Left ventricle myocardium inferior (tissue), 1 donor: ENCODE measurements at regions not wholly inside any gene's neighbourhood (a gene's known extent, or its start where the extent isn't known, plus 50 kb on each side); places are given as distances from the start of the nearest gene placed in this dataset.

Experiments used
- DNase-seq: peaks from one replicate; pipeline ENCODE4 v3.0.0-alpha.2; 2020
- H3K27ac ChIP-seq: fragments of 200-600 bp; replicated peaks from 2 replicates; pipeline ENCODE4 v1.8.0; 2021
- H3K27me3 ChIP-seq: fragments of 200-600 bp; 2 replicates; pipeline ENCODE4 v1.8.0; 2021; ENCODE audit warnings: low read depth
- H3K36me3 ChIP-seq: fragments of 200-600 bp; 2 replicates; pipeline ENCODE4 v1.8.0; 2021
- H3K4me1 ChIP-seq: fragments of 200-600 bp; 2 replicates; pipeline ENCODE4 v1.8.0; 2021
- H3K4me3 ChIP-seq: fragments of 200-600 bp; 2 replicates; pipeline ENCODE4 v1.8.0; 2021; ENCODE audit warnings: mild to moderate bottlenecking, moderate library complexity
- H3K9me3 ChIP-seq: fragments of 200-600 bp; replicated peaks from 2 replicates; pipeline ENCODE4 v1.8.0; 2021
- intact Hi-C: fragments of 100-400 bp; cut with micrococcal nuclease; formaldehyde crosslinking; loops from one replicate; pipeline ENCODE4 v1.11.0; 2022
- TF ChIP-seq, protein P1 (sequence below): fragments of 200-600 bp; IDR thresholded peaks from 2 replicates; pipeline ENCODE4 v1.8.0; 2021; ENCODE audit warnings: antibody characterized with exemption, mild to moderate bottlenecking, borderline replicate concordance
- donor health status: DM: no; HTN: yes; CAD: no; lungs with severe emphysema.

DNA sequence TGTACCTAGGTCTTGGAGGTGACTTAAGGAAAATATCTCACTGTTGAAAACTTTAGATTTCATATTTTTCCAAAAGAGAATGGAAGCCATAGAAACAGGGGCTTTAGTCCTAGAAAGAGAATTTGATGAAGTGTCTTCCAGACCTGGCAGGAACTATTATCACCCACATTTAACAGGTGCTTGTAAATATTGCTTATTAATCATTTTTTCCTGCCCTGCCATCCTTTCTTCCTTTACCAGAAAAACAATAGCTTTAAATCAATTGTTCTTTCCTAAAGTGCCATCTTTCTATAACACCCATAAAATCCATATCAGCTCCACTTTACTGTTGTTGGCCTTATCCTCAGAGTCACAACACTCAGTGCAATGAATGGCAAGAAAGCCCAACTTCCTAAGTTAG, 350.9 kb downstream of the YTHDC2 start:
- intact Hi-C loops: no loop called here
- no peak for DNase-seq
- H3K4me1 ChIP-seq: no peaks in the 10 kb centered on the region
- no peaks in the 10 kb centered on the region for H3K36me3 ChIP-seq
- TF ChIP-seq, protein P1, sequence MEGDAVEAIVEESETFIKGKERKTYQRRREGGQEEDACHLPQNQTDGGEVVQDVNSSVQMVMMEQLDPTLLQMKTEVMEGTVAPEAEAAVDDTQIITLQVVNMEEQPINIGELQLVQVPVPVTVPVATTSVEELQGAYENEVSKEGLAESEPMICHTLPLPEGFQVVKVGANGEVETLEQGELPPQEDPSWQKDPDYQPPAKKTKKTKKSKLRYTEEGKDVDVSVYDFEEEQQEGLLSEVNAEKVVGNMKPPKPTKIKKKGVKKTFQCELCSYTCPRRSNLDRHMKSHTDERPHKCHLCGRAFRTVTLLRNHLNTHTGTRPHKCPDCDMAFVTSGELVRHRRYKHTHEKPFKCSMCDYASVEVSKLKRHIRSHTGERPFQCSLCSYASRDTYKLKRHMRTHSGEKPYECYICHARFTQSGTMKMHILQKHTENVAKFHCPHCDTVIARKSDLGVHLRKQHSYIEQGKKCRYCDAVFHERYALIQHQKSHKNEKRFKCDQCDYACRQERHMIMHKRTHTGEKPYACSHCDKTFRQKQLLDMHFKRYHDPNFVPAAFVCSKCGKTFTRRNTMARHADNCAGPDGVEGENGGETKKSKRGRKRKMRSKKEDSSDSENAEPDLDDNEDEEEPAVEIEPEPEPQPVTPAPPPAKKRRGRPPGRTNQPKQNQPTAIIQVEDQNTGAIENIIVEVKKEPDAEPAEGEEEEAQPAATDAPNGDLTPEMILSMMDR: no peak
- peaks cover under 1% of the 10 kb centered on the region for H3K27me3 ChIP-seq
- H3K27ac ChIP-seq: no peak overlapping the region
- no peak overlapping the region for H3K4me3 ChIP-seq
- H3K9me3 ChIP-seq: peaks cover 12% of the 10 kb centered on the region

DNA sequence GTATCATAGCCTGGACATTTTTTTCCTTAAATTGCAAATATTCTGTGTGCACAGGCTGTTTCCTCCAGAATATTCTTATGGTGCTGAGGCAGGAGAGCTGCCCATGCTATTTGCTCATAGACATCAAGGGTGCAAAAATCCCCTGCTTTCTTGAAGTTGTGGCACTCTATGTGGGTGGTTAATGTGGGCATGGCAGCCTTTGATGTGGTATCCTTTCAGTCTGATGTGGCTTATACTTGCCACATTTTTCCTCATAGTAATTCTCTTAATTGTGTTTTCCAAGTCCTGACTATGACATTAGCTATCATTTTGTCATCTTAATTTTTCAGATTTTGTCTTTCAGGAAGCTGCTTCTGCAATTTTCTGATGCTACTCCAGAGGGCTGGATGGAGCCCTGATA, 353.3 kb downstream of the YTHDC2 start:
- intact Hi-C loops: no loop called here
- H3K36me3 ChIP-seq: no peaks in the 10 kb centered on the region
- H3K9me3 ChIP-seq: peaks cover 4% of the 10 kb centered on the region
- DNase-seq: no peak
- no peak overlapping the region for H3K4me3 ChIP-seq
- H3K27me3 ChIP-seq: peaks cover 7% of the 10 kb centered on the region
- TF ChIP-seq, protein P1: no peak
- H3K4me1 ChIP-seq: no peaks in the 10 kb centered on the region
- H3K27ac ChIP-seq: no peak overlapping the region

DNA sequence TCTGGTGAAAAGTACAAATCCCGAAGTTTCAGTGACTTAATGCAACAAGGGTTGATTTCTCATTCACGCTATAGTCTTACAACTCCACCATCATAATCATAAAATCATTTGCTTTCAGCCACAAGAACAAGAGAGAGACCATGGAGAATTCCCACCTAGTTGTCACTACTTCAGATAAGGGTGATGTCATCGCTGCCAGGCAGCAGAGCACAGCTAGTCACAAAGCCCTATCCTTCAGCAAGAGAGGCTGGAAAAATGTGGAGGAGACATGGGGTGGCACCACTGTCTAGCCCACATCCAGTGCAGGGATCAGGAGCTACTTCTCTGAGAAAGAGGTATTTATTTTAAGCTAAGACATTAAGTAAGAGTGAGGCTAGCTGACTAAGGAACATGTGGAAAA, 356.1 kb downstream of the YTHDC2 start:
- no peaks in the 10 kb centered on the region for H3K4me1 ChIP-seq
- TF ChIP-seq, protein P1: no peak
- H3K27me3 ChIP-seq: peaks cover 7% of the 10 kb centered on the region
- no peak overlapping the region for H3K27ac ChIP-seq
- H3K4me3 ChIP-seq: no peak overlapping the region
- no peaks in the 10 kb centered on the region for H3K36me3 ChIP-seq
- intact Hi-C loops: no loop called here
- H3K9me3 ChIP-seq: peaks cover 4% of the 10 kb centered on the region
- no peak for DNase-seq

DNA sequence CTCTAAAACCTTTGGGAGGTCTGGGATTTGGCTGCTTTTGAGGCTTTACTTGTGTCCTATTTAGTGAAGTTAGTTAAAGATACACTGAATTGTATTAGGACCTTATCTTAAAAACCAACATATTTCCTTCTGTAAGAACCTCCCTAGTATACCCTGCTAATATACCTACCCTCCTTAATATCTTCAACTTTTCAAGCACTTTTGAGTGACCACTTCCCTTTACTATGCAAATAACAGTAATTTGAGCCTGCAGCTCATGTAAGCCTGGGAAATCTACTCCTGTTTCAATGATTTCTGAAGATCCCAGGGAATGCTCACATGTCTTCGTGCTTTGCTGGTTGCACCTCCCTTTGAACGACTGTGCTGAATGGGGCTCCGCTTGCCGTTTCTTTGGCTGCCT, 358.5 kb downstream of the YTHDC2 start:
- intact Hi-C loops: no loop called here
- H3K36me3 ChIP-seq: no peaks in the 10 kb centered on the region
- no peak for DNase-seq

DNA sequence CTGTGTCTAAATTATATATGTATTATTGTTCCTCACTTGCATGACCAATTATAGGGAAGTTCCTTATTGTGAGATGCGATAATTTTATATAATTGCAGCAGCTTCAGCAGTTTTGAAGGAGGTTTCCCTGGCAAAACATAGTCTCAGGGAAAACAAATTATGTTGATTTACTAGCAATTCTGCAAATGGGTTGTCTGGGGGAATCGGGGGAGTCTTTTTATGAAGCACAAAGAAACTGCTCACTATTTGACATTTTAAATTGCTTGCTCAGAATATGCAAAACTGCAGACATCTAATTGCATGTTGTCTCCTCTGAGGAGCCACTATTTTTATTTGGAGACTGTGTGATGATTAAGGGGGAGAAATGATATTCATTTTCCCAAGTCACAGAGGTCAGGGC, 361.6 kb downstream of the YTHDC2 start:
- Histone ChIP-seq H3K36me3 (no peaks in the 10 kb centered on the region), H3K27ac (no peak overlapping the region), H3K4me3 (no peak overlapping the region), H3K9me3 (no peaks in the 10 kb centered on the region), H3K4me1 (no peaks in the 10 kb centered on the region), H3K27me3 (peaks cover under 1% of the 10 kb centered on the region)
- TF ChIP-seq, protein P1: no peak
- no peak for DNase-seq
- intact Hi-C loops: no loop called here

More for the DNA sequence above, 358.5 kb downstream of the YTHDC2 start:
- Histone ChIP-seq H3K27me3 (peaks cover 7% of the 10 kb centered on the region), H3K4me1 (no peaks in the 10 kb centered on the region), H3K4me3 (no peak overlapping the region), H3K27ac (no peak overlapping the region), H3K9me3 (peaks cover 4% of the 10 kb centered on the region)
- TF ChIP-seq, protein P1: no peak

DNA sequence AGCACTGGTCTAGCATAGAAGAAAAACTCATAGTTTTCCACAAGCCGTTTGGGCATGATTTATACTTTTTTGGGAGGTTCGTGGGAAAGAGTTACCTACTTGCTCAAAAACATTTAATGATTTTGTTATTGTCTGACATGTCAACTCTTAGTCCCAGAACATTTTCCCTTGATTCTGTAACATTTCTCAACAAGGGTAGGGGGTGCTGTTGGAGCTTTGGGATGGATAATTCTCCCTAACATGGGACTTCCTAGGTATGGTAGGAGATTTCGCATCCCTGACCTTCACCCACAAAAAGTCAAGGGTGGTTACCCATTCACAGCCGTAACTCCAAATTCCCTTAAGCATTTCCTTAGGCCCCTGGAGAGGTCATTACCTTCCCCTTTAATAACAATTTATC, 378.0 kb downstream of the YTHDC2 start:
- intact Hi-C loops: no loop called here

More for the DNA sequence above, 378.0 kb downstream of the YTHDC2 start:
- H3K4me1 ChIP-seq: no peaks in the 10 kb centered on the region
- TF ChIP-seq, protein P1: no peak
- DNase-seq: no peak
- H3K27me3 ChIP-seq: peaks cover 3% of the 10 kb centered on the region
- H3K36me3 ChIP-seq: no peaks in the 10 kb centered on the region
- H3K27ac ChIP-seq: no peak overlapping the region
- no peak overlapping the region for H3K4me3 ChIP-seq
- H3K9me3 ChIP-seq: no peaks in the 10 kb centered on the region
